BLaER1 (cell line): ENCODE measurements at regions not wholly inside any gene's neighbourhood (a gene's known extent, or its start where the extent isn't known, plus 50 kb on each side); places are given as distances from the start of the nearest gene placed in this dataset.

Source experiments
- H3K27ac ChIP-seq: shearing (Covaris generic); formaldehyde crosslinking; 2 replicates; pipeline ENCODE4 v1.8.1; 2022
- H3K27me3 ChIP-seq: shearing (Covaris generic); formaldehyde crosslinking; 2 replicates; pipeline ENCODE4 v1.8.1; 2022
- H3K36me3 ChIP-seq: shearing (Covaris generic); formaldehyde crosslinking; 2 replicates; pipeline ENCODE4 v1.8.1; 2022
- H3K4me1 ChIP-seq: shearing (Covaris generic); formaldehyde crosslinking; 2 replicates; pipeline ENCODE4 v1.8.1; 2022
- H3K4me2 ChIP-seq: shearing (Covaris generic); formaldehyde crosslinking; 2 replicates; pipeline ENCODE4 v1.8.1; 2022
- H3K4me3 ChIP-seq: shearing (Covaris generic); formaldehyde crosslinking; 2 replicates; pipeline ENCODE4 v1.8.1; 2022
- H3K9ac ChIP-seq: shearing (Covaris generic); formaldehyde crosslinking; 2 replicates; pipeline ENCODE4 v1.8.1; 2022
- H3K9me3 ChIP-seq: shearing (Covaris generic); formaldehyde crosslinking; 2 replicates; pipeline ENCODE4 v1.8.1; 2022
- H4K20me1 ChIP-seq: shearing (Covaris generic); formaldehyde crosslinking; 2 replicates; pipeline ENCODE4 v1.8.1; 2022
- Cebpa-rat ChIP-seq: shearing (Covaris generic); IDR thresholded peaks from 2 replicates; pipeline ENCODE4 v1.8.1; 2022

GRCh38 chr16:48814994-48815393, 205.0 kb upstream of the N4BP1 start:
- no peak for TF ChIP-seq Cebpa-rat
- Histone ChIP-seq H3K4me3 (no peak overlapping the region), H3K27ac (no peak overlapping the region), H3K9me3 (peaks cover 11% of the 10 kb centered on the region), H3K36me3 (no peaks in the 10 kb centered on the region), H3K4me1 (peaks cover 27% of the 10 kb centered on the region), H3K27me3 (0 out of 2 replicates have a peak, but pooled peaks cover 7% of the 10 kb centered on the region), H3K4me2 (no peak overlapping the region), H3K9ac (no peak overlapping the region), H4K20me1 (no peaks in the 10 kb centered on the region)

- Histone ChIP-seq H3K4me3 (no peak overlapping the region), H3K9ac (no peak overlapping the region), H4K20me1 (no peaks in the 10 kb centered on the region), H3K4me2 (no peak overlapping the region), H3K27ac (no peak overlapping the region), H3K27me3 (0 out of 2 replicates have a peak, but pooled peaks cover 7% of the 10 kb centered on the region), H3K36me3 (no peaks in the 10 kb centered on the region), H3K9me3 (peaks cover 11% of the 10 kb centered on the region), H3K4me1 (peaks cover 27% of the 10 kb centered on the region)
- TF ChIP-seq Cebpa-rat, result no peak
Measured at GRCh38 chr16:48813485-48813884, 203.5 kb upstream of the N4BP1 start.

- Histone ChIP-seq H3K4me3 (no peak overlapping the region), H3K4me2 (peak overlapping the region; percentile 65), H3K27me3 (0 out of 2 replicates have a peak, but pooled peaks cover 7% of the 10 kb centered on the region), H3K9me3 (peaks cover 11% of the 10 kb centered on the region), H3K27ac (no peak overlapping the region), H3K36me3 (no peaks in the 10 kb centered on the region), H3K9ac (no peak overlapping the region), H3K4me1 (peaks cover 27% of the 10 kb centered on the region), H4K20me1 (no peaks in the 10 kb centered on the region)
- TF ChIP-seq Cebpa-rat, result no peak
Measured at GRCh38 chr16:48812856-48813255, 202.9 kb upstream of the N4BP1 start.

- Histone ChIP-seq H3K4me3 (no peak overlapping the region), H4K20me1 (no peaks in the 10 kb centered on the region), H3K4me1 (peaks cover 27% of the 10 kb centered on the region), H3K9me3 (peaks cover 11% of the 10 kb centered on the region), H3K36me3 (no peaks in the 10 kb centered on the region), H3K9ac (no peak overlapping the region), H3K27me3 (0 out of 2 replicates have a peak, but pooled peaks cover 7% of the 10 kb centered on the region), H3K4me2 (peak overlapping the region; percentile 65), H3K27ac (no peak overlapping the region)
- no peak for TF ChIP-seq Cebpa-rat
Measured at GRCh38 chr16:48811478-48811877, 201.5 kb upstream of the N4BP1 start.

GRCh38 chr16:48810803-48811453, 200.9 kb upstream of the N4BP1 start:
- Histone ChIP-seq H3K27ac (no peak overlapping the region), H3K4me3 (no peak overlapping the region), H3K4me2 (peak overlapping the region; percentile 65), H3K27me3 (0 out of 2 replicates have a peak, but pooled peaks cover 7% of the 10 kb centered on the region), H4K20me1 (no peaks in the 10 kb centered on the region), H3K4me1 (peaks cover 27% of the 10 kb centered on the region), H3K36me3 (no peaks in the 10 kb centered on the region), H3K9me3 (peaks cover 11% of the 10 kb centered on the region), H3K9ac (no peak overlapping the region)
- no peak for TF ChIP-seq Cebpa-rat

- H3K9me3 ChIP-seq, result peaks cover 11% of the 10 kb centered on the region
- no peak overlapping the region for H3K9ac ChIP-seq
- H3K27ac ChIP-seq, result no peak overlapping the region
- H3K27me3 ChIP-seq, result 0 out of 2 replicates have a peak, but pooled peaks cover 7% of the 10 kb centered on the region
- no peaks in the 10 kb centered on the region for H3K36me3 ChIP-seq
- H4K20me1 ChIP-seq, result no peaks in the 10 kb centered on the region
- TF ChIP-seq Cebpa-rat, result no peak
- H3K4me3 ChIP-seq, result no peak overlapping the region
- peaks cover 27% of the 10 kb centered on the region for H3K4me1 ChIP-seq
- no peak overlapping the region for H3K4me2 ChIP-seq
Measured at GRCh38 chr16:48810436-48810802, 200.4 kb upstream of the N4BP1 start.

- Histone ChIP-seq H3K9me3 (no peaks in the 10 kb centered on the region), H3K36me3 (no peaks in the 10 kb centered on the region), H3K4me2 (no peak overlapping the region), H3K9ac (no peak overlapping the region), H3K4me3 (no peak overlapping the region), H4K20me1 (no peaks in the 10 kb centered on the region), H3K27ac (no peak overlapping the region), H3K4me1 (0 out of 2 replicates have a peak, but pooled peaks cover 10% of the 10 kb centered on the region), H3K27me3 (no peaks in the 10 kb centered on the region)
- no peak for TF ChIP-seq Cebpa-rat
Measured at GRCh38 chr16:48790151-48790550, 180.2 kb upstream of the N4BP1 start.

GRCh38 chr16:48788475-48788874, 178.5 kb upstream of the N4BP1 start:
- TF ChIP-seq Cebpa-rat, result no peak
- Histone ChIP-seq H4K20me1 (no peaks in the 10 kb centered on the region), H3K9me3 (no peaks in the 10 kb centered on the region)

GRCh38 chr16:48745541-48745940, 135.6 kb upstream of the N4BP1 start:
- H4K20me1 ChIP-seq, result no peaks in the 10 kb centered on the region
- no peak for TF ChIP-seq Cebpa-rat
- H3K4me1 ChIP-seq, result no peaks in the 10 kb centered on the region

More at GRCh38 chr16:48788475-48788874, 178.5 kb upstream of the N4BP1 start:
- Histone ChIP-seq H3K4me2 (no peak overlapping the region), H3K27me3 (no peaks in the 10 kb centered on the region), H3K27ac (no peak overlapping the region), H3K9ac (no peak overlapping the region), H3K4me1 (0 out of 2 replicates have a peak, but pooled peaks cover 10% of the 10 kb centered on the region), H3K4me3 (no peak overlapping the region), H3K36me3 (no peaks in the 10 kb centered on the region)

GRCh38 chr16:48740964-48741363, 131.0 kb upstream of the N4BP1 start:
- H3K27ac ChIP-seq, result no peak overlapping the region
- peaks cover 10% of the 10 kb centered on the region for H3K9me3 ChIP-seq
- no peaks in the 10 kb centered on the region for H3K36me3 ChIP-seq
- H3K27me3 ChIP-seq, result no peaks in the 10 kb centered on the region
- H3K9ac ChIP-seq, result no peak overlapping the region
- H4K20me1 ChIP-seq, result no peaks in the 10 kb centered on the region
- TF ChIP-seq Cebpa-rat, result no peak
- H3K4me2 ChIP-seq, result no peak overlapping the region
- H3K4me1 ChIP-seq, result no peaks in the 10 kb centered on the region
- no peak overlapping the region for H3K4me3 ChIP-seq

More at GRCh38 chr16:48745541-48745940, 135.6 kb upstream of the N4BP1 start:
- Histone ChIP-seq H3K9ac (no peak overlapping the region), H3K27me3 (no peaks in the 10 kb centered on the region), H3K27ac (no peak overlapping the region), H3K36me3 (no peaks in the 10 kb centered on the region), H3K4me2 (no peak overlapping the region), H3K4me3 (no peak overlapping the region), H3K9me3 (peaks cover 10% of the 10 kb centered on the region)
